H9 (cell line): ENCODE measurements at regions not wholly inside any gene's neighbourhood (a gene's known extent, or its start where the extent isn't known, plus 50 kb on each side); places are given as distances from the start of the nearest gene placed in this dataset.

ENCODE experiments used
- DNase-seq: peaks from one replicate; pipeline ENCODE4 v3.0.0-alpha.2; 2017
- H2AFZ ChIP-seq: one replicate; pipeline ENCODE4 v1.6.1; 2013; ENCODE audit warnings: mild to moderate bottlenecking, low read length, control low read depth, moderate library complexity
- H2AK5ac ChIP-seq: 2 replicates; pipeline ENCODE4 v1.6.1; 2013; ENCODE audit warnings: low read length, control low read depth, mixed read lengths; ENCODE audit not compliant: insufficient read length
- H2BK120ac ChIP-seq: one replicate; pipeline ENCODE4 v1.6.1; 2013; ENCODE audit warnings: low read depth, mild to moderate bottlenecking, low read length, control low read depth, inconsistent platforms; ENCODE audit not compliant: poor library complexity, severe bottlenecking
- H2BK12ac ChIP-seq: 2 replicates; pipeline ENCODE4 v1.6.1; 2013; ENCODE audit warnings: low read length, control low read depth, mixed read lengths, low read depth; ENCODE audit not compliant: insufficient read length
- H2BK15ac ChIP-seq: 2 replicates; pipeline ENCODE4 v1.6.1; 2013; ENCODE audit warnings: low read depth, low read length, control low read depth
- H2BK20ac ChIP-seq: one replicate; pipeline ENCODE4 v1.6.1; 2013; ENCODE audit warnings: low read depth, mild to moderate bottlenecking, low read length, control low read depth, inconsistent platforms; ENCODE audit not compliant: poor library complexity, severe bottlenecking
- H2BK5ac ChIP-seq: 2 replicates; pipeline ENCODE4 v1.6.1; 2013; ENCODE audit warnings: low read length, control low read depth, mixed read lengths; ENCODE audit not compliant: insufficient read length
- H3K14ac ChIP-seq: 2 replicates; pipeline ENCODE4 v1.6.1; 2013; ENCODE audit warnings: low read length, control low read depth; ENCODE audit not compliant: insufficient read depth
- H3K18ac ChIP-seq: 2 replicates; pipeline ENCODE4 v1.6.1; 2013; ENCODE audit warnings: low read depth, mild to moderate bottlenecking, mixed read lengths, low read length, control low read depth; ENCODE audit not compliant: insufficient read length
- H3K23ac ChIP-seq: 2 replicates; pipeline ENCODE4 v1.6.1; 2013; ENCODE audit warnings: low read length, control low read depth, mixed read lengths, low read depth; ENCODE audit not compliant: insufficient read length
- H3K23me2 ChIP-seq: 2 replicates; pipeline ENCODE4 v1.6.1; 2013; ENCODE audit warnings: low read depth, mild to moderate bottlenecking, mixed read lengths, low read length, control low read depth; ENCODE audit not compliant: insufficient read length, poor library complexity, severe bottlenecking
- H3K27ac ChIP-seq: 2 replicates; pipeline ENCODE4 v1.5.1; 2013; ENCODE audit warnings: low read length, control low read depth, mixed read lengths, low read depth; ENCODE audit not compliant: insufficient read length
- H3K27me3 ChIP-seq: 2 replicates; pipeline ENCODE4 v1.6.1; 2013; ENCODE audit warnings: low read length, control low read depth, inconsistent platforms; ENCODE audit not compliant: insufficient read depth
- H3K4ac ChIP-seq: 2 replicates; pipeline ENCODE4 v1.6.1; 2013; ENCODE audit warnings: low read depth, mild to moderate bottlenecking, control low read depth, inconsistent platforms, low read length, moderate library complexity
- H3K4me1 ChIP-seq: 2 replicates; pipeline ENCODE4 v1.6.1; 2013; ENCODE audit warnings: low read length, control low read depth, inconsistent platforms; ENCODE audit not compliant: insufficient read depth
- H3K4me2 ChIP-seq: 2 replicates; pipeline ENCODE4 v1.6.1; 2013; ENCODE audit warnings: low read length, control low read depth, mixed read lengths; ENCODE audit not compliant: insufficient read length, insufficient read depth
- H3K56ac ChIP-seq: 2 replicates; pipeline ENCODE4 v1.6.1; 2013; ENCODE audit warnings: low read depth, mild to moderate bottlenecking, mixed read lengths, low read length, control low read depth; ENCODE audit not compliant: insufficient read length
- H3K79me1 ChIP-seq: 2 replicates; pipeline ENCODE4 v1.6.1; 2013; ENCODE audit warnings: low read depth, mild to moderate bottlenecking, moderate library complexity, low read length, control low read depth, inconsistent platforms; ENCODE audit not compliant: insufficient read depth, poor library complexity, severe bottlenecking
- H3K79me2 ChIP-seq: 2 replicates; pipeline ENCODE4 v1.6.1; 2013; ENCODE audit warnings: low read length, control low read depth, inconsistent platforms; ENCODE audit not compliant: insufficient read depth
- H3K9ac ChIP-seq: 2 replicates; pipeline ENCODE4 v1.6.1; 2013; ENCODE audit warnings: low read length, control low read depth, mixed read lengths; ENCODE audit not compliant: insufficient read length; ENCODE audit errors: extremely low read depth
- H3K9me3 ChIP-seq: one replicate; pipeline ENCODE4 v1.6.1; 2013; ENCODE audit warnings: low read depth, low read length, inconsistent platforms; ENCODE audit not compliant: control insufficient read depth
- H3T11ph ChIP-seq: one replicate; pipeline ENCODE4 v1.6.1; 2013; ENCODE audit warnings: mild to moderate bottlenecking, low read length, control low read depth, inconsistent platforms
- H4K20me1 ChIP-seq: one replicate; pipeline ENCODE4 v1.6.1; 2013; ENCODE audit not compliant: control insufficient read depth, insufficient read length, insufficient read depth
- H4K5ac ChIP-seq: 2 replicates; pipeline ENCODE4 v1.6.1; 2013; ENCODE audit warnings: low read depth, mild to moderate bottlenecking, mixed read lengths, low read length, control low read depth; ENCODE audit not compliant: insufficient read length
- H4K8ac ChIP-seq: replicated peaks from 2 replicates; pipeline ENCODE4 v1.6.1; 2013; ENCODE audit warnings: low read length, control low read depth, mixed read lengths, low read depth; ENCODE audit not compliant: insufficient read length
- H4K91ac ChIP-seq: 2 replicates; pipeline ENCODE4 v1.6.1; 2013; ENCODE audit warnings: low read depth, mild to moderate bottlenecking, moderate library complexity, mixed read lengths, low read length, control low read depth; ENCODE audit not compliant: insufficient read length
- H3K27ac Mint-ChIP-seq, 3 experiments: 2 replicates in 2 of 3; 3 replicates in 1 of 3; pipeline ENCODE4 v1.8.0; 2020 to 2021; ENCODE audit warnings: mixed read lengths in 3 of 3, mild to moderate bottlenecking in 1 of 3, moderate library complexity in 1 of 3
- H3K27me3 Mint-ChIP-seq: 2 replicates; pipeline ENCODE4 v1.8.0; 2021; ENCODE audit warnings: low read depth, mild to moderate bottlenecking, moderate library complexity, mixed read lengths
- H3K36me3 Mint-ChIP-seq, 3 experiments: 2 replicates in 2 of 3; 3 replicates in 1 of 3; pipeline ENCODE4 v1.8.0; 2020 to 2021; ENCODE audit warnings: low read depth in 3 of 3, mixed read lengths in 3 of 3; ENCODE audit not compliant: insufficient read depth in 1 of 3
- H3K4me1 Mint-ChIP-seq, 2 experiments: 2 replicates each; pipeline ENCODE4 v1.8.0; 2020; ENCODE audit warnings: mixed read lengths in 2 of 2
- H3K4me3 Mint-ChIP-seq, 2 experiments: 2 replicates in 1 of 2; 3 replicates in 1 of 2; pipeline ENCODE4 v1.8.0; 2020 to 2021; ENCODE audit warnings: mild to moderate bottlenecking in 2 of 2, mixed read lengths in 2 of 2, moderate library complexity in 1 of 2
- H3K9me3 Mint-ChIP-seq, 2 experiments: 2 replicates in 1 of 2; 3 replicates in 1 of 2; pipeline ENCODE4 v1.8.0; 2020; ENCODE audit warnings: mild to moderate bottlenecking in 2 of 2, mixed read lengths in 2 of 2, moderate library complexity in 1 of 2
- CTCF ChIP-seq: fragments of 200-600 bp; sonication (generic); conservative IDR thresholded peaks from 3 replicates; pipeline ENCODE4 v1.8.0; 2021; ENCODE audit warnings: antibody characterized with exemption, mild to moderate bottlenecking
- WGBS: extraction: QIAGEN DNeasy Blood & Tissue Kit; methylation state at CpG from one replicate; pipeline ENCODE4 v1.1.7; 2013; ENCODE audit warnings: missing lambda C conversion rate, low lambda C conversion rate, mixed read lengths; ENCODE audit not compliant: insufficient read length; ENCODE audit errors: extremely low coverage; 5-methylcytosine and 5-hydroxymethylcytosine counted together

DNA sequence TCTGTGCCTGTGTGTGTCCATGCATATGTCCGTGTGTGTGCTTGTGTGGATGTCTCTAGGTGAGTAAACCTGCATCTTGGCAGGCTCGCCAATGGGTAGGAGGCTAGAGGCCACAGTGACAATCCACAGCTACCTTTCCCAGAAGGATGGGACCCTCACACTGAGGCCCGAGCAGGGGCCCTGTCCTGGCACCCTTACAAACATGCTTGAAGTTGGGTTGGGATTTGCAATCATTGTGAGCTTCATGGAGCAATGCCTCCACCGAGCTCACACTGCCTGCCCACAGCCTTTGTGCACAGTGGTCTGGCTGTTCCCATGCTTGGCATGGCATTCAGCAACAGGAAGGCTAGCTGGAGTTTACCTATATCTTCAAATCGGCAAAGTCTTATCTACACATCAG lies 311.1 kb upstream of the IRX1 start:
- H4K8ac ChIP-seq: no peak overlapping the region
- H3K27ac Mint-ChIP-seq: peak overlapping the region in 1 of 3 experiments; percentile 62; a peak in 2 of 7 replicates
- peaks cover 20 to 21% of the 10 kb centered on the region in 2 experiments for H3K4me1 Mint-ChIP-seq
- H3K27me3 ChIP-seq: no peaks in the 10 kb centered on the region
- H2BK15ac ChIP-seq: no peak overlapping the region
- no peaks in the 10 kb centered on the region for H3K23me2 ChIP-seq
- no CpG with 5 or more reads among the region's 5 CpGs for WGBS
- H3K56ac ChIP-seq: no peak overlapping the region
- no peaks in the 10 kb centered on the region for H3K9me3 Mint-ChIP-seq
- H3K23ac ChIP-seq: no peak overlapping the region
- no peak for TF ChIP-seq CTCF
- H3K4me1 ChIP-seq: no peaks in the 10 kb centered on the region
- H3K4ac ChIP-seq: no peak overlapping the region
- H3K4me3 Mint-ChIP-seq: no peak overlapping the region
- H3K27me3 Mint-ChIP-seq: peaks cover 5% of the 10 kb centered on the region
- H3K79me1 ChIP-seq: no peaks in the 10 kb centered on the region
- no peak overlapping the region for H4K5ac ChIP-seq
- no peak overlapping the region for H2AK5ac ChIP-seq
- no peaks in the 10 kb centered on the region for H4K20me1 ChIP-seq
- DNase-seq: no peak
- H3K79me2 ChIP-seq: no peaks in the 10 kb centered on the region
- H3K27ac ChIP-seq: no peak overlapping the region
- H3K14ac ChIP-seq: no peak overlapping the region; the same call in 1 of the 2 replicates
- H3K18ac ChIP-seq: no peak overlapping the region
- no peaks in the 10 kb centered on the region for H3K9me3 ChIP-seq
- no peak overlapping the region for H2BK12ac ChIP-seq
- no peak overlapping the region for H3T11ph ChIP-seq
- no peak overlapping the region for H3K9ac ChIP-seq
- no peak overlapping the region for H4K91ac ChIP-seq
- no peak overlapping the region for H2AFZ ChIP-seq
- H3K36me3 Mint-ChIP-seq: no peaks in the 10 kb centered on the region
- no peak overlapping the region for H2BK20ac ChIP-seq
- H2BK120ac ChIP-seq: no peak overlapping the region
- no peak overlapping the region for H3K4me2 ChIP-seq
- no peak overlapping the region for H2BK5ac ChIP-seq
